HG02885 (cell line): ENCODE measurements at regions not wholly inside any gene's neighbourhood (a gene's known extent, or its start where the extent isn't known, plus 50 kb on each side); places are given as distances from the start of the nearest gene placed in this dataset.
A peak's percentile ranks its signal among the peaks of the same experiment; 100 is the strongest.
"Not testable (repeated sequence)": the region's sequence is repeated elsewhere in the genome, so short reads cannot be mapped to it uniquely, and the experiment has no call there.

Experiments
- ATAC-seq: cut with Tn5 transposase; IDR thresholded peaks from one replicate; pipeline ENCODE4 v1.9.1; 2021; ENCODE audit warnings: mild to moderate bottlenecking; ENCODE audit not compliant: unreplicated experiment, poor library complexity

GRCh38 chrX:52585892-52586291, 68.8 kb downstream of the SSX7 start:
- ATAC-seq, result no peak

GRCh38 chrX:52577464-52578173, 60.8 kb upstream of the XAGE1B start:
- no peak for ATAC-seq

- no peak for ATAC-seq
Observed at GRCh38 chrX:52576946-52577345, 60.1 kb upstream of the XAGE1B start.

- ATAC-seq, result no peak
Observed at GRCh38 chrX:52576474-52576873, 59.6 kb upstream of the XAGE1B start.

GRCh38 chrX:52574416-52575275, 57.8 kb upstream of the XAGE1B start:
- ATAC-seq, result peak; percentile 76

- not testable (repeated sequence) for ATAC-seq
Observed at GRCh38 chrX:52568146-52568545, 51.3 kb upstream of the XAGE1B start.
